GM21515 (cell line): ENCODE measurements at regions not wholly inside any gene's neighbourhood (a gene's known extent, or its start where the extent isn't known, plus 50 kb on each side); places are given as distances from the start of the nearest gene placed in this dataset.
"Not testable (repeated sequence)": the region's sequence is repeated elsewhere in the genome, so short reads cannot be mapped to it uniquely, and the experiment has no call there.

Experiments
- ATAC-seq: cut with Tn5 transposase; IDR thresholded peaks from one replicate; pipeline ENCODE4 v1.9.1; 2021; ENCODE audit not compliant: unreplicated experiment

GRCh38 chr1:182166750-182167149 is 105.2 kb upstream of the ZNF648 start:
- no peak for ATAC-seq

GRCh38 chr1:182166321-182166720 is 104.8 kb upstream of the ZNF648 start:
- no peak for ATAC-seq

- ATAC-seq = no peak
Observed at GRCh38 chr1:182164273-182164672, 102.8 kb upstream of the ZNF648 start.

GRCh38 chr1:182163821-182164223 is 102.3 kb upstream of the ZNF648 start:
- no peak for ATAC-seq

- ATAC-seq = no peak
Observed at GRCh38 chr1:182159443-182159842, 97.9 kb upstream of the ZNF648 start.

- no peak for ATAC-seq
Observed at GRCh38 chr1:182157187-182157586, 95.7 kb upstream of the ZNF648 start.

GRCh38 chr1:182154425-182154824 is 92.9 kb upstream of the ZNF648 start:
- ATAC-seq = not testable (repeated sequence)

- ATAC-seq = no peak
Observed at GRCh38 chr1:182149411-182149965, 88.0 kb upstream of the ZNF648 start.

GRCh38 chr1:182147951-182148350 is 86.4 kb upstream of the ZNF648 start:
- no peak for ATAC-seq

GRCh38 chr1:182147136-182147820 is 85.8 kb upstream of the ZNF648 start:
- peak; percentile 90 for ATAC-seq

- ATAC-seq = no peak
Observed at GRCh38 chr1:182146286-182146685, 84.8 kb upstream of the ZNF648 start.

GRCh38 chr1:182145441-182145840 is 83.9 kb upstream of the ZNF648 start:
- no peak for ATAC-seq

GRCh38 chr1:182144646-182145030 is 83.1 kb upstream of the ZNF648 start:
- no peak for ATAC-seq

GRCh38 chr1:182143825-182144645 is 82.5 kb upstream of the ZNF648 start:
- no peak for ATAC-seq

- ATAC-seq = peak; percentile 42
Observed at GRCh38 chr1:182143154-182143657, 81.7 kb upstream of the ZNF648 start.

- ATAC-seq = no peak
Observed at GRCh38 chr1:182142621-182143020, 81.1 kb upstream of the ZNF648 start.

- no peak for ATAC-seq
Observed at GRCh38 chr1:182141040-182141439, 79.5 kb upstream of the ZNF648 start.

- no peak for ATAC-seq
Observed at GRCh38 chr1:182139496-182139895, 78.0 kb upstream of the ZNF648 start.

GRCh38 chr1:182137546-182137945 is 76.0 kb upstream of the ZNF648 start:
- no peak for ATAC-seq

- ATAC-seq = no peak
Observed at GRCh38 chr1:182135946-182136345, 74.4 kb upstream of the ZNF648 start.

GRCh38 chr1:182134257-182134656 is 72.7 kb upstream of the ZNF648 start:
- ATAC-seq = no peak

- no peak for ATAC-seq
Observed at GRCh38 chr1:182133181-182133580, 71.7 kb upstream of the ZNF648 start.
